ENCODE measurements at regions not wholly inside any gene's neighbourhood (a gene's known extent, or its start where the extent isn't known, plus 50 kb on each side); places are given as distances from the start of the nearest gene placed in this dataset.

DNA sequence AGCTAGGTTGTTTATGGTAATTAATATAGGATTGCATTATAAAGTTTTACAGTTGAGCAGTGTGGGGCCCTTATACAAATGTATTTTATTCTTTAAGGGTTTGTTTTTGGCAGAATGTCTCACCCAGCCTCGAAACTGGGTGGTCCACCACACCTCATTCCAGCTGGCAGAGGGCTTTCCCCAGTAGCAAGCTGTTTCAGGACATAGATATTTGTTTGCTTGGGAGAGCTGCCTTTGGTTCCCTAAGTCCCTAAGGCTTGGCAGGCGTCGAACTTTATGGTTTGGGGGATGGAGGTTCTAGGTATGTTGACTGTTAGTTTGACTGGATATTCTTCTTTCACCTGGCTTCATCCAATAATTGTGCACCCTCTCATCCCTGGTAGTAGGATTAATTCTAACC lies 205.9 kb downstream of the KCNS3 start:
- BruUV-seq (replicated peaks): no TSS peak
- ChIA-PET CTCF (interaction anchor here (0.6 kb wide), 1 partner anchor 243 kb away, joined by 3 read pairs; no protein-coding TSS in a partner anchor), POLR2A (ENCODE audit: unreplicated experiment) (no interaction called here)
- Histone ChIP-seq H2BK20ac (ENCODE audit: low read depth, low read length) (no peak overlapping the region), H3K27ac (ENCODE audit: insufficient read depth, low read length) (no peak overlapping the region), H3K4me1 (ENCODE audit: control insufficient read depth, insufficient read depth, low read length) (no peaks in the 10 kb centered on the region), H3K9me1 (ENCODE audit: insufficient read depth, low read length) (no peaks in the 10 kb centered on the region), H3K14ac (replicated peaks; ENCODE audit: low read depth, low read length) (no peak overlapping the region), H2BK5ac (ENCODE audit: low read depth, low read length, poor library complexity, severe bottlenecking) (no peak overlapping the region), H3K56ac (ENCODE audit: extremely low read depth, insufficient read depth, low read length) (no peak overlapping the region), H3K18ac (ENCODE audit: low read depth, low read length) (no peak overlapping the region), H2AK5ac (ENCODE audit: low read depth, low read length) (no peak overlapping the region), H2BK15ac (ENCODE audit: low read depth, low read length) (no peak overlapping the region), H3K4me3 (ENCODE audit: insufficient read depth, low read depth, low read length) (no peak overlapping the region), H4K20me1 (ENCODE audit: insufficient read depth, low read length) (no peaks in the 10 kb centered on the region), H3K9me3 (ENCODE audit: control insufficient read depth, insufficient read depth, low read length) (no peaks in the 10 kb centered on the region), H3K9ac (ENCODE audit: low read depth, low read length) (no peak overlapping the region), H3K23ac (ENCODE audit: low read depth, low read length) (no peak overlapping the region), H3K4me2 (ENCODE audit: low read depth, low read length) (no peak overlapping the region), H3K4ac (ENCODE audit: low read depth, low read length) (no peak overlapping the region), H2AFZ (replicated peaks; ENCODE audit: low read length, poor library complexity) (no peak overlapping the region), H3K36me3 (ENCODE audit: control insufficient read depth, insufficient read depth, low read length) (no peaks in the 10 kb centered on the region), H2AK9ac (replicated peaks; ENCODE audit: low read depth, low read length, poor library complexity) (no peak overlapping the region), H4K91ac (ENCODE audit: insufficient read depth, low read depth, low read length) (no peak overlapping the region), H4K8ac (ENCODE audit: low read depth in 2 of 2, low read length in 2 of 2) (no peak overlapping the region), H2BK120ac (ENCODE audit: low read depth, low read length) (no peak overlapping the region), H3K27me3 (ENCODE audit: control insufficient read depth, insufficient read depth, low read length) (no peaks in the 10 kb centered on the region; the same call in 1 of the 2 replicates), H3K79me1 (ENCODE audit: low read depth in 1 of 2, low read length in 2 of 2) (no peaks in the 10 kb centered on the region), H4K5ac (ENCODE audit: low read depth, low read length) (no peak overlapping the region)
- in situ Hi-C loops (cut with MboI; ENCODE audit: low sequenced_read_pairs) (no loop called here), dilution Hi-C loops (cut with HindIII; ENCODE audit: low sequenced_read_pairs, unreplicated experiment) (no loop called here), intact Hi-C loops (cut with micrococcal nuclease) (no loop called here)
- no CpG with 5 or more reads among the region's 3 CpGs for WGBS, 2 experiments (ENCODE audit: extremely low coverage in 2 of 2, insufficient read length in 1 of 2)
- DNase-seq (no peak), ATAC-seq (ENCODE audit: low read depth) (no peak)
- no peak for TF ChIP-seq MXI1 (IDR thresholded peaks at IDR 0.05; ENCODE audit: borderline replicate concordance, low read depth, low read length)
- no peak for TF ChIP-seq MAFK (IDR thresholded peaks at IDR 0.05; ENCODE audit: low read depth, low read length)
- no peak for TF ChIP-seq RFX5 (IDR thresholded peaks at IDR 0.05; ENCODE audit: low read depth, low read length)
- TF ChIP-seq, protein P1, sequence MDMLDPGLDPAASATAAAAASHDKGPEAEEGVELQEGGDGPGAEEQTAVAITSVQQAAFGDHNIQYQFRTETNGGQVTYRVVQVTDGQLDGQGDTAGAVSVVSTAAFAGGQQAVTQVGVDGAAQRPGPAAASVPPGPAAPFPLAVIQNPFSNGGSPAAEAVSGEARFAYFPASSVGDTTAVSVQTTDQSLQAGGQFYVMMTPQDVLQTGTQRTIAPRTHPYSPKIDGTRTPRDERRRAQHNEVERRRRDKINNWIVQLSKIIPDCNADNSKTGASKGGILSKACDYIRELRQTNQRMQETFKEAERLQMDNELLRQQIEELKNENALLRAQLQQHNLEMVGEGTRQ (IDR thresholded peaks at IDR 0.05; ENCODE audit: low read depth, low read length): no peak
- no peak for TF ChIP-seq SMC3 (IDR thresholded peaks at IDR 0.05; ENCODE audit: low read depth, low read length)
- TF ChIP-seq CHD1 (IDR thresholded peaks at IDR 0.05; ENCODE audit: low read depth, low read length): no peak
- TF ChIP-seq FOS (IDR thresholded peaks at IDR 0.05; ENCODE audit: low read depth, low read length): no peak
- TF ChIP-seq, protein P2, sequence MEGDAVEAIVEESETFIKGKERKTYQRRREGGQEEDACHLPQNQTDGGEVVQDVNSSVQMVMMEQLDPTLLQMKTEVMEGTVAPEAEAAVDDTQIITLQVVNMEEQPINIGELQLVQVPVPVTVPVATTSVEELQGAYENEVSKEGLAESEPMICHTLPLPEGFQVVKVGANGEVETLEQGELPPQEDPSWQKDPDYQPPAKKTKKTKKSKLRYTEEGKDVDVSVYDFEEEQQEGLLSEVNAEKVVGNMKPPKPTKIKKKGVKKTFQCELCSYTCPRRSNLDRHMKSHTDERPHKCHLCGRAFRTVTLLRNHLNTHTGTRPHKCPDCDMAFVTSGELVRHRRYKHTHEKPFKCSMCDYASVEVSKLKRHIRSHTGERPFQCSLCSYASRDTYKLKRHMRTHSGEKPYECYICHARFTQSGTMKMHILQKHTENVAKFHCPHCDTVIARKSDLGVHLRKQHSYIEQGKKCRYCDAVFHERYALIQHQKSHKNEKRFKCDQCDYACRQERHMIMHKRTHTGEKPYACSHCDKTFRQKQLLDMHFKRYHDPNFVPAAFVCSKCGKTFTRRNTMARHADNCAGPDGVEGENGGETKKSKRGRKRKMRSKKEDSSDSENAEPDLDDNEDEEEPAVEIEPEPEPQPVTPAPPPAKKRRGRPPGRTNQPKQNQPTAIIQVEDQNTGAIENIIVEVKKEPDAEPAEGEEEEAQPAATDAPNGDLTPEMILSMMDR (conservative IDR thresholded peaks at IDR 0.05; ENCODE audit: low read depth, low read length): no peak
- no peak for TF ChIP-seq RAD21 (IDR thresholded peaks at IDR 0.05; ENCODE audit: low read length)
- TF ChIP-seq, protein P3, sequence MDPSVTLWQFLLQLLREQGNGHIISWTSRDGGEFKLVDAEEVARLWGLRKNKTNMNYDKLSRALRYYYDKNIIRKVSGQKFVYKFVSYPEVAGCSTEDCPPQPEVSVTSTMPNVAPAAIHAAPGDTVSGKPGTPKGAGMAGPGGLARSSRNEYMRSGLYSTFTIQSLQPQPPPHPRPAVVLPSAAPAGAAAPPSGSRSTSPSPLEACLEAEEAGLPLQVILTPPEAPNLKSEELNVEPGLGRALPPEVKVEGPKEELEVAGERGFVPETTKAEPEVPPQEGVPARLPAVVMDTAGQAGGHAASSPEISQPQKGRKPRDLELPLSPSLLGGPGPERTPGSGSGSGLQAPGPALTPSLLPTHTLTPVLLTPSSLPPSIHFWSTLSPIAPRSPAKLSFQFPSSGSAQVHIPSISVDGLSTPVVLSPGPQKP (IDR thresholded peaks at IDR 0.05; ENCODE audit: borderline replicate concordance, low read depth, low read length): no peak
- no peak for TF ChIP-seq NFE2L2 (IDR thresholded peaks at IDR 0.05; ENCODE audit: low read depth, low read length)
- TF ChIP-seq MAZ (IDR thresholded peaks at IDR 0.05; ENCODE audit: borderline replicate concordance, low read depth, low read length): no peak
- no peak for TF ChIP-seq RCOR1 (IDR thresholded peaks at IDR 0.05; ENCODE audit: insufficient replicate concordance, low read length)
- no peak for TF ChIP-seq CEBPB (IDR thresholded peaks at IDR 0.05; ENCODE audit: low read depth, low read length)
- no peak for TF ChIP-seq POLR2A (IDR thresholded peaks at IDR 0.05; ENCODE audit: low read depth, low read length)
- no peak for TF ChIP-seq BHLHE40 (IDR thresholded peaks at IDR 0.05; ENCODE audit: low read depth, low read length)

Measured in IMR-90 (cell line).